MCF 10A (cell line): ENCODE measurements at regions not wholly inside any gene's neighbourhood (a gene's known extent, or its start where the extent isn't known, plus 50 kb on each side); places are given as distances from the start of the nearest gene placed in this dataset.

Experiments used
- BruUV-seq: library from RNA; stranded (reverse); fragments of 400-500 nt; replicated peaks from 2 replicates; lab custom pipeline; 2021; lab: Mats Ljungman, UMichigan
- CTCF ChIA-PET: fragments of 300-600 bp; sonication (Branson Sonifier 250); formaldehyde crosslinking; extraction: SDS; loops from one replicate; lab custom pipeline; 2021; ENCODE audit warnings: antibody characterized with exemption, inconsistent platforms; lab: Yijun Ruan, JAX
- POLR2A ChIA-PET: fragments of 300-600, 350-650 bp; sonication (Branson Sonifier 250); formaldehyde crosslinking; extraction: SDS; loops from one replicate; lab custom pipeline; 2020; ENCODE audit warnings: antibody characterized with exemption, inconsistent platforms; lab: Yijun Ruan, JAX
- DNase-seq: peaks from one replicate; pipeline ENCODE4 v3.0.0-alpha.2; 2018; ENCODE audit not compliant: unreplicated experiment
- H3K27ac Mint-ChIP-seq: one replicate; pipeline ENCODE4 v1.8.0; 2022; ENCODE audit warnings: mild to moderate bottlenecking, low read depth, mixed read lengths; ENCODE audit not compliant: unreplicated experiment
- H3K27me3 Mint-ChIP-seq: one replicate; pipeline ENCODE4 v1.8.0; 2022; ENCODE audit warnings: mixed read lengths; ENCODE audit not compliant: insufficient read depth, unreplicated experiment
- H3K36me3 Mint-ChIP-seq: one replicate; pipeline ENCODE4 v1.8.0; 2022; ENCODE audit warnings: mild to moderate bottlenecking, moderate library complexity, mixed read lengths; ENCODE audit not compliant: insufficient read depth, unreplicated experiment
- H3K4me1 Mint-ChIP-seq: one replicate; pipeline ENCODE4 v1.8.0; 2022; ENCODE audit warnings: mixed read lengths; ENCODE audit not compliant: insufficient read depth, unreplicated experiment
- H3K4me3 Mint-ChIP-seq: one replicate; pipeline ENCODE4 v1.8.0; 2022; ENCODE audit warnings: mild to moderate bottlenecking, moderate library complexity, mixed read lengths; ENCODE audit not compliant: unreplicated experiment
- H3K9me3 Mint-ChIP-seq: one replicate; pipeline ENCODE4 v1.8.0; 2022; ENCODE audit warnings: mixed read lengths; ENCODE audit not compliant: unreplicated experiment
- CTCF ChIP-seq: fragments of 200-600 bp; IDR thresholded peaks from one replicate; pipeline ENCODE4 v1.8.0; 2022; ENCODE audit warnings: antibody characterized with exemption, mild to moderate bottlenecking; ENCODE audit not compliant: unreplicated experiment
- intact Hi-C: fragments of 100-400 bp; cut with micrococcal nuclease; formaldehyde crosslinking; loops from 2 replicates; pipeline ENCODE4 v1.14.1; 2022

- Mint-ChIP-seq H3K4me1 (no peaks in the 10 kb centered on the region), H3K4me3 (no peak overlapping the region), H3K36me3 (no peaks in the 10 kb centered on the region), H3K9me3 (no peaks in the 10 kb centered on the region), H3K27ac (no peak overlapping the region), H3K27me3 (no peaks in the 10 kb centered on the region)
- no peak for DNase-seq
- POLR2A ChIA-PET: interaction anchor here (1.0 kb wide), 1 partner anchor 213 kb away, joined by 4 read pairs; no protein-coding TSS in a partner anchor
- CTCF ChIA-PET: interaction anchor here (0.6 kb wide), 1 partner anchor 55 kb away, joined by 4 read pairs; no protein-coding TSS in a partner anchor
- BruUV-seq: no TSS peak
- TF ChIP-seq CTCF: no peak
- intact Hi-C loops: no loop called here
Observed at GRCh38 chr20:51249781-51250180, 226.9 kb upstream of the KCNG1 start.

- no peaks in the 10 kb centered on the region for H3K27me3 Mint-ChIP-seq
- ChIA-PET CTCF (interaction anchor here (1.2 kb wide), 2 partner anchors 58 to 257 kb away, joined by 3 read pairs; no protein-coding TSS in a partner anchor), POLR2A (interaction anchor here (0.6 kb wide), 1 partner anchor 72 kb away, joined by 3 read pairs; no protein-coding TSS in a partner anchor)
- intact Hi-C loops: no loop called here
- no peaks in the 10 kb centered on the region for H3K9me3 Mint-ChIP-seq
- H3K36me3 Mint-ChIP-seq: no peaks in the 10 kb centered on the region
- no peak overlapping the region for H3K27ac Mint-ChIP-seq
- no peak for DNase-seq
- H3K4me3 Mint-ChIP-seq: no peak overlapping the region
- no peak for TF ChIP-seq CTCF
- BruUV-seq: no TSS peak
- no peaks in the 10 kb centered on the region for H3K4me1 Mint-ChIP-seq
Observed at GRCh38 chr20:51249215-51249614, 226.3 kb upstream of the KCNG1 start.

GRCh38 chr20:51244466-51244865 is 221.6 kb upstream of the KCNG1 start:
- no peak for TF ChIP-seq CTCF
- H3K27me3 Mint-ChIP-seq: peaks cover 13% of the 10 kb centered on the region
- H3K9me3 Mint-ChIP-seq: peaks cover 17% of the 10 kb centered on the region
- no peaks in the 10 kb centered on the region for H3K36me3 Mint-ChIP-seq
- CTCF ChIA-PET: interaction anchor here (0.6 kb wide), 1 partner anchor 62 kb away, joined by 3 read pairs; no protein-coding TSS in a partner anchor
- POLR2A ChIA-PET: interaction anchor here (0.5 to 0.6 kb wide), 3 partner anchors 128 to 195 kb away, joined by 3 read pairs; no protein-coding TSS in a partner anchor
- H3K4me1 Mint-ChIP-seq: no peaks in the 10 kb centered on the region
- BruUV-seq: no TSS peak
- no peak for DNase-seq
- intact Hi-C loops: no loop called here
- H3K4me3 Mint-ChIP-seq: no peak overlapping the region
- H3K27ac Mint-ChIP-seq: no peak overlapping the region

- no TSS peak for BruUV-seq
- peaks cover 17% of the 10 kb centered on the region for H3K9me3 Mint-ChIP-seq
- ChIA-PET POLR2A (interaction anchor here (0.6 kb wide), 3 partner anchors 10 to 1303 kb away, joined by 3 to 5 read pairs (median 5); partner anchors contain the start of gene RNF114), CTCF (no interaction called here)
- no peaks in the 10 kb centered on the region for H3K36me3 Mint-ChIP-seq
- intact Hi-C loops: no loop called here
- no peak for DNase-seq
- peaks cover 13% of the 10 kb centered on the region for H3K27me3 Mint-ChIP-seq
- H3K27ac Mint-ChIP-seq: no peak overlapping the region
- H3K4me3 Mint-ChIP-seq: no peak overlapping the region
- TF ChIP-seq CTCF: no peak
- H3K4me1 Mint-ChIP-seq: no peaks in the 10 kb centered on the region
Observed at GRCh38 chr20:51238675-51239305, 215.9 kb upstream of the KCNG1 start.
